GM12892 (cell line): ENCODE measurements at regions not wholly inside any gene's neighbourhood (a gene's known extent, or its start where the extent isn't known, plus 50 kb on each side); places are given as distances from the start of the nearest gene placed in this dataset.

Experiments used
- POLR2A ChIP-seq: IDR thresholded peaks from 2 replicates; pipeline ENCODE4 v1.6.1; 2011; ENCODE audit warnings: low read depth, low read length, control low read depth
- POLR2AphosphoS5 ChIP-seq: IDR thresholded peaks from 2 replicates; pipeline ENCODE4 v1.6.1; 2011; ENCODE audit warnings: low read depth, low read length, control low read depth

DNA sequence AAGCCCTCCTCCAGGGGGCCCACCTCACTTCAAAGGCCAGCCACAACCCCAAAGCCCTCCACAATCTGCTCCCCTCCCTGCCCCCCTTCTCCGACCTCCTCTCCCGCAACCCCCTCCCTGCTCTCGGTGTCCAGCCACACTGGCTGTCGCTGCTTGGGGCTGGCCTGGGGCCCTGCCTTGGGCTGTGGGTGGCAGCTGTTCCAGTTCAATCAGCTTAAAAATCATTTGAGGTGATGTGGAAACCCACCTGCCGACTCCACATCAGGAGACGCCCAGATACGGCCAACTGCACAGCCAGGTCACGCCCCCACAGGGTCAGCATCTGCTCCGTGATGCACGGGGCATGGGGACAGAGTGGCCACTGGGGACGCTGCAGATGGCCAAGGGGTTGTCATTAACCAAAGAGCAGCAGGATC lies 107.0 kb upstream of the MVB12B start:
- TF ChIP-seq POLR2A (no peak), POLR2AphosphoS5 (no peak)
